ENCODE measurements at regions not wholly inside any gene's neighbourhood (a gene's known extent, or its start where the extent isn't known, plus 50 kb on each side); places are given as distances from the start of the nearest gene placed in this dataset.

- POLR2A ChIA-PET (ENCODE audit: unreplicated experiment), result no interaction called here
- no TSS peak for BruUV-seq (replicated peaks)
These were observed 56.9 kb upstream of the RASD2 start for GRCh38 chr22:35483730-35484129.

More at GRCh38 chr22:35483730-35484129, 56.9 kb upstream of the RASD2 start:
- Histone ChIP-seq H2AK9ac (replicated peaks; ENCODE audit: low read depth, low read length, poor library complexity) (no peak overlapping the region), H4K8ac (ENCODE audit: low read depth in 2 of 2, low read length in 2 of 2) (no peak overlapping the region), H2BK5ac (ENCODE audit: low read depth, low read length, poor library complexity, severe bottlenecking) (no peak overlapping the region), H3K14ac (replicated peaks; ENCODE audit: low read depth, low read length) (no peak overlapping the region), H3K27ac (ENCODE audit: insufficient read depth, low read length) (no peak overlapping the region), H2AK5ac (ENCODE audit: low read depth, low read length) (peak overlapping the region; percentile 24; the same call in 1 of the 2 replicates), H3K18ac (ENCODE audit: low read depth, low read length) (no peak overlapping the region), H4K91ac (ENCODE audit: insufficient read depth, low read depth, low read length) (no peak overlapping the region), H3K79me1 (ENCODE audit: low read depth in 1 of 2, low read length in 2 of 2) (no peaks in the 10 kb centered on the region), H2AFZ (replicated peaks; ENCODE audit: low read length, poor library complexity) (no peak overlapping the region), H3K9me1 (ENCODE audit: insufficient read depth, low read length) (0 out of 2 replicates have a peak, but pooled peaks cover 4% of the 10 kb centered on the region), H3K4me3 (ENCODE audit: insufficient read depth, low read depth, low read length) (no peak overlapping the region), H3K56ac (ENCODE audit: extremely low read depth, insufficient read depth, low read length) (no peak overlapping the region), H3K4me1 (ENCODE audit: control insufficient read depth, insufficient read depth, low read length) (peaks cover 14% of the 10 kb centered on the region), H3K27me3 (ENCODE audit: control insufficient read depth, insufficient read depth, low read length) (peaks cover 2% of the 10 kb centered on the region; the same call in 1 of the 2 replicates), H2BK120ac (ENCODE audit: low read depth, low read length) (no peak overlapping the region), H3K9ac (ENCODE audit: low read depth, low read length) (no peak overlapping the region), H3K4ac (ENCODE audit: low read depth, low read length) (no peak overlapping the region), H3K23ac (ENCODE audit: low read depth, low read length) (no peak overlapping the region), H2BK15ac (ENCODE audit: low read depth, low read length) (no peak overlapping the region), H3K4me2 (ENCODE audit: low read depth, low read length) (no peak overlapping the region), H3K9me3 (ENCODE audit: control insufficient read depth, insufficient read depth, low read length) (peaks cover 3% of the 10 kb centered on the region; the same call in 1 of the 2 replicates), H4K20me1 (ENCODE audit: insufficient read depth, low read length) (no peaks in the 10 kb centered on the region), H3K36me3 (ENCODE audit: control insufficient read depth, insufficient read depth, low read length) (no peaks in the 10 kb centered on the region), H2BK20ac (ENCODE audit: low read depth, low read length) (no peak overlapping the region), H4K5ac (ENCODE audit: low read depth, low read length) (no peak overlapping the region)
- 80% methylated on average over 2 of the region's 3 CpGs; no CpG with 5 or more reads in 1 of the 2 experiments for WGBS, 2 experiments (ENCODE audit: extremely low coverage in 2 of 2, insufficient read length in 1 of 2)
- no peak for ATAC-seq (ENCODE audit: low read depth)
- TF ChIP-seq POLR2A (IDR thresholded peaks at IDR 0.05; ENCODE audit: low read depth, low read length), result no peak
- no peak for TF ChIP-seq FOS (IDR thresholded peaks at IDR 0.05; ENCODE audit: low read depth, low read length)
- TF ChIP-seq NFE2L2 (IDR thresholded peaks at IDR 0.05; ENCODE audit: low read depth, low read length), result no peak
- TF ChIP-seq, protein P1, sequence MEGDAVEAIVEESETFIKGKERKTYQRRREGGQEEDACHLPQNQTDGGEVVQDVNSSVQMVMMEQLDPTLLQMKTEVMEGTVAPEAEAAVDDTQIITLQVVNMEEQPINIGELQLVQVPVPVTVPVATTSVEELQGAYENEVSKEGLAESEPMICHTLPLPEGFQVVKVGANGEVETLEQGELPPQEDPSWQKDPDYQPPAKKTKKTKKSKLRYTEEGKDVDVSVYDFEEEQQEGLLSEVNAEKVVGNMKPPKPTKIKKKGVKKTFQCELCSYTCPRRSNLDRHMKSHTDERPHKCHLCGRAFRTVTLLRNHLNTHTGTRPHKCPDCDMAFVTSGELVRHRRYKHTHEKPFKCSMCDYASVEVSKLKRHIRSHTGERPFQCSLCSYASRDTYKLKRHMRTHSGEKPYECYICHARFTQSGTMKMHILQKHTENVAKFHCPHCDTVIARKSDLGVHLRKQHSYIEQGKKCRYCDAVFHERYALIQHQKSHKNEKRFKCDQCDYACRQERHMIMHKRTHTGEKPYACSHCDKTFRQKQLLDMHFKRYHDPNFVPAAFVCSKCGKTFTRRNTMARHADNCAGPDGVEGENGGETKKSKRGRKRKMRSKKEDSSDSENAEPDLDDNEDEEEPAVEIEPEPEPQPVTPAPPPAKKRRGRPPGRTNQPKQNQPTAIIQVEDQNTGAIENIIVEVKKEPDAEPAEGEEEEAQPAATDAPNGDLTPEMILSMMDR (conservative IDR thresholded peaks at IDR 0.05; ENCODE audit: low read depth, low read length), result no peak
- TF ChIP-seq, protein P2, sequence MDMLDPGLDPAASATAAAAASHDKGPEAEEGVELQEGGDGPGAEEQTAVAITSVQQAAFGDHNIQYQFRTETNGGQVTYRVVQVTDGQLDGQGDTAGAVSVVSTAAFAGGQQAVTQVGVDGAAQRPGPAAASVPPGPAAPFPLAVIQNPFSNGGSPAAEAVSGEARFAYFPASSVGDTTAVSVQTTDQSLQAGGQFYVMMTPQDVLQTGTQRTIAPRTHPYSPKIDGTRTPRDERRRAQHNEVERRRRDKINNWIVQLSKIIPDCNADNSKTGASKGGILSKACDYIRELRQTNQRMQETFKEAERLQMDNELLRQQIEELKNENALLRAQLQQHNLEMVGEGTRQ (IDR thresholded peaks at IDR 0.05; ENCODE audit: low read depth, low read length), result no peak
- no peak for TF ChIP-seq CEBPB (IDR thresholded peaks at IDR 0.05; ENCODE audit: low read depth, low read length)
- no peak for TF ChIP-seq SMC3 (IDR thresholded peaks at IDR 0.05; ENCODE audit: low read depth, low read length)
- TF ChIP-seq RCOR1 (IDR thresholded peaks at IDR 0.05; ENCODE audit: insufficient replicate concordance, low read length), result no peak
- no peak for TF ChIP-seq RAD21 (IDR thresholded peaks at IDR 0.05; ENCODE audit: low read length)
- TF ChIP-seq RFX5 (IDR thresholded peaks at IDR 0.05; ENCODE audit: low read depth, low read length), result no peak
- no peak for TF ChIP-seq MXI1 (IDR thresholded peaks at IDR 0.05; ENCODE audit: borderline replicate concordance, low read depth, low read length)
- TF ChIP-seq BHLHE40 (IDR thresholded peaks at IDR 0.05; ENCODE audit: low read depth, low read length), result no peak
- TF ChIP-seq, protein P3, sequence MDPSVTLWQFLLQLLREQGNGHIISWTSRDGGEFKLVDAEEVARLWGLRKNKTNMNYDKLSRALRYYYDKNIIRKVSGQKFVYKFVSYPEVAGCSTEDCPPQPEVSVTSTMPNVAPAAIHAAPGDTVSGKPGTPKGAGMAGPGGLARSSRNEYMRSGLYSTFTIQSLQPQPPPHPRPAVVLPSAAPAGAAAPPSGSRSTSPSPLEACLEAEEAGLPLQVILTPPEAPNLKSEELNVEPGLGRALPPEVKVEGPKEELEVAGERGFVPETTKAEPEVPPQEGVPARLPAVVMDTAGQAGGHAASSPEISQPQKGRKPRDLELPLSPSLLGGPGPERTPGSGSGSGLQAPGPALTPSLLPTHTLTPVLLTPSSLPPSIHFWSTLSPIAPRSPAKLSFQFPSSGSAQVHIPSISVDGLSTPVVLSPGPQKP (IDR thresholded peaks at IDR 0.05; ENCODE audit: borderline replicate concordance, low read depth, low read length), result no peak
- no peak for TF ChIP-seq MAZ (IDR thresholded peaks at IDR 0.05; ENCODE audit: borderline replicate concordance, low read depth, low read length)
- no peak for TF ChIP-seq CHD1 (IDR thresholded peaks at IDR 0.05; ENCODE audit: low read depth, low read length)
- no peak for TF ChIP-seq MAFK (IDR thresholded peaks at IDR 0.05; ENCODE audit: low read depth, low read length)
- intact Hi-C loops (cut with micrococcal nuclease) (no loop called here), dilution Hi-C loops (cut with HindIII; ENCODE audit: low sequenced_read_pairs, unreplicated experiment) (no loop called here), in situ Hi-C loops (cut with MboI; ENCODE audit: low sequenced_read_pairs) (no loop called here)
- CTCF ChIA-PET, result no interaction called here
- DNase-seq, result no peak

Data from IMR-90 (cell line).